GM12878 (cell line): ENCODE measurements at regions not wholly inside any gene's neighbourhood (a gene's known extent, or its start where the extent isn't known, plus 50 kb on each side); places are given as distances from the start of the nearest gene placed in this dataset.

Source experiments
- ATAC-seq: fragments of 200-7000 bp; cut with Tn5 transposase; 3 replicates; pipeline ENCODE4 v1.9.1; 2020; ENCODE audit warnings: mild to moderate bottlenecking, moderate library complexity
- BruUV-seq: library from RNA; stranded (reverse); fragments of 400-500 nt; replicated peaks from 2 replicates; lab custom pipeline; 2021; lab: Mats Ljungman, UMichigan
- CTCF ChIA-PET: fragments of 300-600 bp; sonication (Branson Sonifier 250); formaldehyde crosslinking; extraction: SDS; loops from one replicate; lab custom pipeline; 2021; ENCODE audit warnings: inconsistent platforms; lab: Yijun Ruan, JAX
- POLR2A ChIA-PET: fragments of 350-600 bp; formaldehyde crosslinking; extraction: SDS; loops from one replicate; lab custom pipeline; 2021; ENCODE audit warnings: inconsistent platforms; lab: Charles Lee
- RAD21 ChIA-PET: fragments of 300-600 bp; sonication (Branson Sonifier 250); formaldehyde crosslinking; loops from one replicate; lab custom pipeline; 2023; ENCODE audit warnings: antibody characterized with exemption; ENCODE audit not compliant: unreplicated experiment; lab: Charles Lee
- SMC1A ChIA-PET: fragments of 300-600 bp; sonication (Branson Sonifier 250); formaldehyde crosslinking; loops from one replicate; lab custom pipeline; 2023; ENCODE audit not compliant: unreplicated experiment, uncharacterized antibody; lab: Charles Lee
- DNase-seq: peaks from one replicate; pipeline ENCODE4 v3.0.0-alpha.2; 2011; ENCODE audit warnings: low read depth, low spot score
- FAIRE-seq: peaks from 3 replicates; lab custom pipeline; 2011; peaks lifted over from hg19 to GRCh38; lab: Jason Lieb, UNC
- H2AFZ ChIP-seq: 2 replicates; pipeline ENCODE4 v1.6.0; 2011; ENCODE audit warnings: low read depth, low read length, control low read depth; ENCODE audit not compliant: control insufficient read depth
- H3K27ac ChIP-seq: 2 replicates; pipeline ENCODE4 v1.5.1; 2011; ENCODE audit warnings: control low read depth; ENCODE audit not compliant: control insufficient read depth, insufficient read depth
- H3K27me3 ChIP-seq, 2 experiments: replicated peaks in 1 of 2; 2 replicates each; pipeline versions ENCODE4 v1.6.0 to v1.6.1; 2011; ENCODE audit warnings: low read length in 1 of 2; ENCODE audit not compliant: control insufficient read depth in 2 of 2, insufficient read depth in 2 of 2
- H3K36me3 ChIP-seq, 2 experiments: 2 replicates each; pipeline ENCODE4 v1.5.1; 2011; ENCODE audit warnings: low read length in 1 of 2; ENCODE audit not compliant: control insufficient read depth in 2 of 2, insufficient read depth in 2 of 2
- H3K4me1 ChIP-seq: 2 replicates; pipeline ENCODE4 v1.6.1; 2011; ENCODE audit warnings: mild to moderate bottlenecking, low read length, moderate library complexity, mixed read lengths; ENCODE audit not compliant: control insufficient read depth, insufficient read depth
- H3K4me2 ChIP-seq: 2 replicates; pipeline ENCODE4 v1.6.0; 2011; ENCODE audit warnings: control low read depth; ENCODE audit not compliant: control insufficient read depth, insufficient read depth
- H3K4me3 ChIP-seq: fragments of 200-600 bp; sonication (generic); 2 replicates; pipeline ENCODE4 v1.5.1; 2016
- H3K79me2 ChIP-seq: 2 replicates; pipeline ENCODE4 v1.6.0; 2011; ENCODE audit warnings: low read length; ENCODE audit not compliant: control insufficient read depth, insufficient read depth
- H3K9ac ChIP-seq: 2 replicates; pipeline ENCODE4 v1.8.0; 2011; ENCODE audit warnings: low read length, control low read depth, mixed read lengths; ENCODE audit not compliant: control insufficient read depth, insufficient read depth
- H3K9me3 ChIP-seq: replicated peaks from 3 replicates; pipeline ENCODE4 v1.5.1; 2011; ENCODE audit warnings: mild to moderate bottlenecking, low read length; ENCODE audit not compliant: control insufficient read depth, insufficient read depth
- H4K20me1 ChIP-seq: 2 replicates; pipeline ENCODE4 v1.6.0; 2011; ENCODE audit not compliant: control insufficient read depth, insufficient read depth
- BHLHE40 ChIP-seq, 2 experiments: fragments of 450-650 bp in 1 of 2; IDR thresholded peaks; 2 replicates each; pipeline ENCODE4 v1.6.1; 2011 to 2017; ENCODE audit warnings: low read depth in 2 of 2, borderline replicate concordance in 1 of 2, improper control_type of control experiment in 1 of 2, low read length in 1 of 2, mild to moderate bottlenecking in 1 of 2
- MEF2A ChIP-seq: IDR thresholded peaks from 2 replicates; pipeline ENCODE4 v1.6.1; 2011; ENCODE audit warnings: low read depth, mild to moderate bottlenecking, low read length, moderate library complexity; ENCODE audit not compliant: insufficient read depth
- MTA2 ChIP-seq: fragments of 450-650 bp; IDR thresholded peaks from 2 replicates; pipeline ENCODE4 v1.6.1; 2016; ENCODE audit warnings: low read depth, mild to moderate bottlenecking, moderate library complexity
- MXI1 ChIP-seq: fragments of 150-350 bp; IDR thresholded peaks from 2 replicates; pipeline ENCODE4 v1.6.1; 2011; ENCODE audit warnings: low read depth, mild to moderate bottlenecking, inconsistent platforms, low read length, improper control_type of control experiment
- NFYA ChIP-seq: IDR thresholded peaks from 2 replicates; pipeline ENCODE4 v1.6.1; 2011; ENCODE audit warnings: low read depth, mild to moderate bottlenecking, low read length, improper control_type of control experiment, borderline replicate concordance
- NFYB ChIP-seq: IDR thresholded peaks from 2 replicates; pipeline ENCODE4 v1.6.1; 2011; ENCODE audit warnings: low read depth, mild to moderate bottlenecking, low read length, improper control_type of control experiment, moderate library complexity; ENCODE audit not compliant: insufficient read depth
- RB1 ChIP-seq: fragments of 450-650 bp; formaldehyde crosslinking; IDR thresholded peaks from 2 replicates; pipeline ENCODE4 v1.6.1; 2017; ENCODE audit warnings: mild to moderate bottlenecking, borderline replicate concordance
- SIN3A ChIP-seq: IDR thresholded peaks from 2 replicates; pipeline ENCODE4 v1.6.1; 2012; ENCODE audit warnings: low read depth, low read length, improper control_type of control experiment
- SP1 ChIP-seq: IDR thresholded peaks from one replicate; pipeline ENCODE4 v1.6.1; 2011; ENCODE audit warnings: low read depth, low read length
- TCF12 ChIP-seq: IDR thresholded peaks from 2 replicates; pipeline ENCODE4 v1.6.1; 2011; ENCODE audit warnings: low read depth, mild to moderate bottlenecking, low read length
- YBX1 ChIP-seq: fragments of 450-650 bp; IDR thresholded peaks from 2 replicates; pipeline ENCODE4 v1.6.1; 2016; ENCODE audit warnings: antibody characterized with exemption
- ZNF217 ChIP-seq: fragments of 450-650 bp; IDR thresholded peaks from 2 replicates; pipeline ENCODE4 v1.6.1; 2017; ENCODE audit warnings: antibody characterized with exemption, mild to moderate bottlenecking
- WGBS: methylation state at CpG from one replicate; pipeline ENCODE4 v1.1.6; 2016; ENCODE audit warnings: low lambda C conversion rate; ENCODE audit not compliant: insufficient replicate concordance, insufficient coverage; ENCODE audit errors: missing lambda C conversion rate; 5-methylcytosine and 5-hydroxymethylcytosine counted together
- in situ Hi-C: fragments of 300-500 bp; cut with MboI; formaldehyde crosslinking; loops from 9 replicates; pipeline ENCODE4 v1.14.3; 2018; ENCODE audit warnings: mixed read lengths
- intact Hi-C: fragments of 100-400 bp; cut with micrococcal nuclease; formaldehyde crosslinking; loops from one replicate; pipeline ENCODE4 v1.14.2; 2022; ENCODE audit not compliant: unreplicated experiment
- TF ChIP-seq, protein P1 (sequence below): fragments of 450-650 bp; IDR thresholded peaks from 2 replicates; pipeline ENCODE4 v1.6.1; 2017; ENCODE audit warnings: borderline replicate concordance
- TF ChIP-seq, protein P2 (sequence below): fragments of 150-350 bp; IDR thresholded peaks from 2 replicates; pipeline ENCODE4 v1.6.1; 2014; ENCODE audit warnings: mild to moderate bottlenecking, low read depth, low read length
- TF ChIP-seq, protein P3 (sequence below): fragments of 450-650 bp; IDR thresholded peaks from 2 replicates; pipeline ENCODE4 v1.6.1; 2017; ENCODE audit warnings: low read depth, mild to moderate bottlenecking, moderate library complexity

DNA sequence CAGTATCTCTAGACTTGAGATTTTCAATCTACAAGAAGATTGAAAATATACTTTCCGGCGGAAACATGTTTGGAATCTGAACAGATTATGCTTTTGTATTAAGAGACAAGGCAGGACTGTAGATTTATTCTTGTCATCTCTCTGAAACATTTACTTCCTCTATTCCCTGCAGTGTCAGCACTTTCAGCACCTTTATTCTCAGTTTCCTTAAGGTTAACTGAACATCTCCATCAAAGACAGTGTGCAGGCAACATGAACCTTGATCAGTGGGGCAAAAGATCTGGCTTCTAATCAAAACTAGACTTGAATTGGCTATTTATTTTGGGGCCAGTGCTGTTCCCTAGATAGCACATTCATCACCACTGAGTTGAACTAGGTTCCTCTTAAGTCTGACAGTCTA, 129.9 kb upstream of the HCN1 start (continued):
- TF ChIP-seq SP1 (no peak), NFYA (no peak), MXI1 (no peak)

DNA sequence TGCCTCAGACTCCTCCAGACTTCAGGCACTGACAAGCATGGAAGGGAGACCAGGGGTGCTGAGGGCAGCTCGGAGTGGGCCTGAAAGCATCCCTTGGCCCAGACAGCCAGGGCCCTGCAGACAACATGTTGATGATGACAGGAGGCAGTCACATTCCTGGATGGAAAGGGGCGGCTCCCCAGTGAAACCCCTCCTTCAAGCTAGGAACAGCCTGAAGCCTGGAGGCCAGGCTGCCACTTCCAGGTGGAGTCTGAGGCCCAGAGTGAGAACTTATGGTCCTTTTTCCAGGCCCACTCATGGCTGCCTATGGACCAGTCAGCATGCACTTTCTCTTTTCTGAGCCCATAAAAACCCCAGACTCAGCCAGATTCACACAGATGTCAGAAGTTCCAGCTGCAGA, 104.2 kb upstream of the HCN1 start:
- ChIA-PET POLR2A (no interaction called here), CTCF (no interaction called here), SMC1A (no interaction called here), RAD21 (no interaction called here)
- in situ Hi-C loops (no loop called here), intact Hi-C loops (no loop called here)
- Histone ChIP-seq H4K20me1 (no peaks in the 10 kb centered on the region), H3K36me3 (no peaks in the 10 kb centered on the region), H3K9me3 (peaks cover 10% of the 10 kb centered on the region), H3K27me3 (no peaks in the 10 kb centered on the region), H3K9ac (no peak overlapping the region), H2AFZ (no peak overlapping the region), H3K4me2 (no peak overlapping the region), H3K27ac (no peak overlapping the region), H3K79me2 (no peaks in the 10 kb centered on the region), H3K4me3 (no peak overlapping the region), H3K4me1 (no peaks in the 10 kb centered on the region)
- 37% methylated on average over 2 of the region's 2 CpGs for WGBS
- no TSS peak for BruUV-seq
- no peak for TF ChIP-seq MTA2
- TF ChIP-seq RB1 = no peak
- TF ChIP-seq TCF12 = no peak
- TF ChIP-seq, protein P1, sequence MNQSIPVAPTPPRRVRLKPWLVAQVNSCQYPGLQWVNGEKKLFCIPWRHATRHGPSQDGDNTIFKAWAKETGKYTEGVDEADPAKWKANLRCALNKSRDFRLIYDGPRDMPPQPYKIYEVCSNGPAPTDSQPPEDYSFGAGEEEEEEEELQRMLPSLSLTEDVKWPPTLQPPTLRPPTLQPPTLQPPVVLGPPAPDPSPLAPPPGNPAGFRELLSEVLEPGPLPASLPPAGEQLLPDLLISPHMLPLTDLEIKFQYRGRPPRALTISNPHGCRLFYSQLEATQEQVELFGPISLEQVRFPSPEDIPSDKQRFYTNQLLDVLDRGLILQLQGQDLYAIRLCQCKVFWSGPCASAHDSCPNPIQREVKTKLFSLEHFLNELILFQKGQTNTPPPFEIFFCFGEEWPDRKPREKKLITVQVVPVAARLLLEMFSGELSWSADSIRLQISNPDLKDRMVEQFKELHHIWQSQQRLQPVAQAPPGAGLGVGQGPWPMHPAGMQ = no peak
- TF ChIP-seq BHLHE40 (IDR thresholded peaks at IDR 0.05; ENCODE audit: borderline replicate concordance in 1 of 2, low read depth in 2 of 2, low read length in 1 of 2) = no peak
- TF ChIP-seq, protein P2, sequence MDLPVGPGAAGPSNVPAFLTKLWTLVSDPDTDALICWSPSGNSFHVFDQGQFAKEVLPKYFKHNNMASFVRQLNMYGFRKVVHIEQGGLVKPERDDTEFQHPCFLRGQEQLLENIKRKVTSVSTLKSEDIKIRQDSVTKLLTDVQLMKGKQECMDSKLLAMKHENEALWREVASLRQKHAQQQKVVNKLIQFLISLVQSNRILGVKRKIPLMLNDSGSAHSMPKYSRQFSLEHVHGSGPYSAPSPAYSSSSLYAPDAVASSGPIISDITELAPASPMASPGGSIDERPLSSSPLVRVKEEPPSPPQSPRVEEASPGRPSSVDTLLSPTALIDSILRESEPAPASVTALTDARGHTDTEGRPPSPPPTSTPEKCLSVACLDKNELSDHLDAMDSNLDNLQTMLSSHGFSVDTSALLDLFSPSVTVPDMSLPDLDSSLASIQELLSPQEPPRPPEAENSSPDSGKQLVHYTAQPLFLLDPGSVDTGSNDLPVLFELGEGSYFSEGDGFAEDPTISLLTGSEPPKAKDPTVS = no peak
- TF ChIP-seq MEF2A = no peak
- TF ChIP-seq ZNF217 = no peak
- TF ChIP-seq, protein P3, sequence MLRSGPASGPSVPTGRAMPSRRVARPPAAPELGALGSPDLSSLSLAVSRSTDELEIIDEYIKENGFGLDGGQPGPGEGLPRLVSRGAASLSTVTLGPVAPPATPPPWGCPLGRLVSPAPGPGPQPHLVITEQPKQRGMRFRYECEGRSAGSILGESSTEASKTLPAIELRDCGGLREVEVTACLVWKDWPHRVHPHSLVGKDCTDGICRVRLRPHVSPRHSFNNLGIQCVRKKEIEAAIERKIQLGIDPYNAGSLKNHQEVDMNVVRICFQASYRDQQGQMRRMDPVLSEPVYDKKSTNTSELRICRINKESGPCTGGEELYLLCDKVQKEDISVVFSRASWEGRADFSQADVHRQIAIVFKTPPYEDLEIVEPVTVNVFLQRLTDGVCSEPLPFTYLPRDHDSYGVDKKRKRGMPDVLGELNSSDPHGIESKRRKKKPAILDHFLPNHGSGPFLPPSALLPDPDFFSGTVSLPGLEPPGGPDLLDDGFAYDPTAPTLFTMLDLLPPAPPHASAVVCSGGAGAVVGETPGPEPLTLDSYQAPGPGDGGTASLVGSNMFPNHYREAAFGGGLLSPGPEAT = no peak
- TF ChIP-seq NFYB = no peak
- TF ChIP-seq YBX1 = no peak
- TF ChIP-seq SIN3A = no peak
- DNase-seq (no peak), ATAC-seq (no peak), FAIRE-seq (no peak)
